HG02884 (cell line): ENCODE measurements at regions not wholly inside any gene's neighbourhood (a gene's known extent, or its start where the extent isn't known, plus 50 kb on each side); places are given as distances from the start of the nearest gene placed in this dataset.
A peak's percentile ranks its signal among the peaks of the same experiment; 100 is the strongest.

Experiments
- ATAC-seq: cut with Tn5 transposase; IDR thresholded peaks from one replicate; pipeline ENCODE4 v1.9.1; 2021; ENCODE audit warnings: mild to moderate bottlenecking, moderate library complexity; ENCODE audit not compliant: unreplicated experiment

GRCh38 chr10:21329995-21330627 lies 195.4 kb downstream of the SKIDA1 start:
- ATAC-seq: no peak

DNA sequence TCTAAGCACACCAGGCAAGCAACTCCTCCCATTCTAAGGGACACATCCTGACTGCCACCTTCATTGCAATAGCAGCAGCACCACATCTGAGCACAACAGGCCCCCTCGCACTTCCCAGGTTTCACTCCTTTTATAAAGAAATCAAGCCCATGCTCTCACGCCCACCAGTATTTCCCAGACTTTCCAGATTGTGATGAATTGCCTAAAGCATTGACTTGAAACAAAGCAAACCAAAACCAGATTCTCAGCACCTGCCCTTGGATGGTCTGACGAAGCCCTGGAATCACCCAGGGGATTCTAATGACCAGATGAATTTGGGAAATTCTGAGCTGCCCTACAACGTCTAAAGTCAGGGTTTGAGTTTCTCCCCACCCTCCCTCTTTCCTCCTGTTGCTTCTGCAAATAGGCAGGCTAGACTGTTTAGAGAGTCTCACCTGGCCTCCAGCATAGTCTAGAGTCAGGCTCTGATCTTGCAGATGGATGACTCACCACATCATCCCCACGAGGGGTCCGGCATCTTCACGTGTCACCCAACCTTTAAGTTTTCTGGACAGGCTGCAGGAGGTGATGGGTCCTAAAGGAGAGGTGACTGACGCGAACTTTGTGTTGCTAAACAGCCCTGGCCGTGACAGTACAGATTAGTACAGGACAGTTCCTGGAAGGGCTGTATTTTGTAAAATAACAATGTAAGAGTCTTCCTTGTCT lies 198.0 kb downstream of the SKIDA1 start:
- ATAC-seq: no peak

DNA sequence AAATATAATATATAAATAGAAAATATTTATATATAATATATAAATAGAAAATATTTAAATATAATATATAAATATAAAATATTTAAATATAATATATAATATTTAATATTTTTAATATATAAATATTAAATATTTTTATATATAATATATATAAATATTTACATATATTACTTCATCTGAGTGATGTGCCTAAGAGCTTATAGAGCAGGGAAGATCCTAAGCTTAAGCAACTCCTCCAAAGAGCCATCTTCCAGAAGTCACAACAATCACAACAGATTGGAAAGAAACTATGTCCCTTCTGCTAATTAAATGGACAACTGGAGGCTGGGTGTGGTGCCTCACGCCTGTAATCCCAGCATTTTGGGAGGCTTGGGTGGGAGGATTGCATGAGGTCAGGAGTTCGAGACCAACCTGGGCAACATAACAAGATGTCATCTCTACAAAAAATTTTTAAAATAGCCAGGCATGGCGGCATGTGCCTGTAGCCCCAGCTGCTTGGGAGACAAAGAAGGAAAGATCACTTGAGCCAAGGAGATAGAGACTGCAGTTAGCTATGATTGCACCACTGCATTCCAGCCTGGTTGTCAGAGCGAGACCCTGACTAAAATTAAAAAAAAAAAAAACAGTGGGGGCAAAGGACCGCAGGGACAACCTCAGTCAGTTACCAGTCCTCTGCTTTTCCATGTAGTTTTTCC lies 198.7 kb downstream of the SKIDA1 start:
- ATAC-seq: no peak

DNA sequence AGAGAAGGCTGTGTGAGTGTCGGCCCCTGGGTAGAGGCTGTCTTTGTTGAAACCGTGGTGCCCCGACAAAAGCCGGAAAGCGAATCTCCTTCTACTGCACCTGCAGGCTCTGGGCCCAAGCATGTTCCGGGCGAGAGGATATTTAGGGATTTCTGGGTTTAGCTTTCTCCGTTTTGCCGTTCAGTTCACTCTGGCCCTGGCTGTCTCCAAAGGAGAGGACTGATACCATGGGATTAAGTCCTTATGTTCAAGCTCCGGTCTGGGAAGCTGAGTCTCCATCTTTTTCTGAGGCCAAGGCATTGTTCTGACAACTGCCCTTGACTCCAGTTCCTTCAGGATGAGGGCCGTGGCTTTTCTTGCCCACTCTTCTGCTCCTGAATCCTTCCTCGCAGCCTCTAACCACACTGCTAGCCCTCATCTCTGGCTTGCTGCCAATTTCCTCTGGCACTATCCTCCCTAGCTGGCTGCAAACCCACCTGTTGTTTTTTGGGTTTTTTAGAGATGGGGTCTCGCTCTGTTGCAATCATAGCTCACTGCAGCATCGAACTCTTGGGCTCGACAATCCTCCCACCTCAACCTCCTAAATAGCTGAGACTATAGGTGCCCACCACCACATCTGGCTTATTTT lies 206.8 kb downstream of the SKIDA1 start:
- ATAC-seq: no peak

- no peak for ATAC-seq
Observed at GRCh38 chr10:21317902-21318301, 207.6 kb downstream of the SKIDA1 start.

- no peak for ATAC-seq
Observed at GRCh38 chr10:21315645-21316220, 209.7 kb downstream of the SKIDA1 start.

DNA sequence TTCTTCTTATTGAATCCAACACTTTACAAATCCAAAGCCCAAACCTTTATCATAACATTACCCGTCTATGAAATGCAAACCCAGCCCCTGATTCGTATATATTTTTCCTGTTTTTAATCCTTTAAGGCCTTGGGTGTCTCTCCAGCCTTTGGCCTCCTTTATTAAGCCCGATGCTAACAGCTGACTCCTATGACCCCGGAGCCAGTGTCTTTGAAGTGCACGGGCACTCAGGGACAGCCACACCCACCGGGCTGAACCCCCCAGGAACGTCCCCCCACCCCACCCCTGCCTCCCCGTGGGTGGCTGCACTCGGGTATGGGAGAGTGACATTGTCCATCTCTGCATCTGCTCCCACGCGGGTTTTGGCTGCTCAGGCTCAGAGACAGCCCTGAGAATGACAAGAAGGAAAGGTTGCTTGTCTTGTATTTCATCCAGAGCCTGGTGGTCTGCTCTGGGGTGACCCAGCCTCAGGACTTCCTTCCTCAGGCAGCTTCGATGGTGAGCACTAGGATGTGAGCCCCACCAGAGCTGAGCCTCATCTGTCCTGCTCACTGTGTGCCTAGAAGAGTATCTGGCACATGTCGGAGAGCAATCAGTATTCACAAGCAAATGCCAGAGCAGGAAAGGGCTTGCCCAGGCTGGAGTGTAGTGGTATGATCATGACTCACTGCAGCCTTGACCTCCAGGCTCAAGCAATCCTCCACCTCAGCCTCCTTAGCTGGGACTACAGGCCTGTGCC lies 210.4 kb downstream of the SKIDA1 start:
- ATAC-seq: peak; percentile 16

GRCh38 chr10:21314111-21314626 lies 211.3 kb downstream of the SKIDA1 start:
- no peak for ATAC-seq

DNA sequence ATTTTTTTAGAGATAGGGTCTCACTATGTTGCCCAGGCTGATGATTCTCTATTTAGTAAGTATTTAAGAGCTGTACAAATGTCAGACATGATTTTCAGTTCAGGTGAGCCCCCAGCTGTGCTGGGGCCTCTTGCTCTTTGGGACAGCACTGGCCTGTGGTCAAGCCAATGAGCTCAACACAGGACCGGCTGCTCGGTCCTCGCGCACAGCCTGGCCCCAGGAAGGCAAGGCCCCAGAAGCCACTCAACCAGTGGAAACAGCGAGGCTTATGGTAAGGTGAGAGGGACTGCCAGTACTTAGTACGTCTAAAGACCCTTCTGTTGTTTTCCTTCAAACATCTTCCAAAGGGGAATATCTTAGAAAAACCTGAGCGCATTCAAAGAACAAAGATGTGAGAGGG lies 211.8 kb downstream of the SKIDA1 start:
- ATAC-seq: no peak

DNA sequence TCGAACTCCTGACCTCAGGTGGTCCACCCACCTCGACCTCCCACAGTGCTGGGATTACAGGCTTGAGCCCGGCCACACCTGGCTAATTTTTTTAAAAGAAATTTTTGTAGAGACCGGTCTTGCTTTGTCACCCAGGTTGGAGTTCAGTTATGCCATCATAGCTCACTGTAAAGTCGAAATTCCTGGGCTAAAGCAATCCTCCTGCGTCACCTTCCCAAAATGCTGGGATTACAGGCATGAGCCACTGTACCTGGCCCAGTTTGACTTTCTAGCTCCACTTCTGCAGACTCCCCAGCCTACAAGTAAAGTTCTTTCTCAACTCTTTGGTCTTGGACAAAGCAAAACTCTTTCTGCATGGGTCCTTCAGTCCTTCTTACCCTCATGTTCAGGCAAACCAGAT lies 214.1 kb downstream of the SKIDA1 start:
- ATAC-seq: no peak

DNA sequence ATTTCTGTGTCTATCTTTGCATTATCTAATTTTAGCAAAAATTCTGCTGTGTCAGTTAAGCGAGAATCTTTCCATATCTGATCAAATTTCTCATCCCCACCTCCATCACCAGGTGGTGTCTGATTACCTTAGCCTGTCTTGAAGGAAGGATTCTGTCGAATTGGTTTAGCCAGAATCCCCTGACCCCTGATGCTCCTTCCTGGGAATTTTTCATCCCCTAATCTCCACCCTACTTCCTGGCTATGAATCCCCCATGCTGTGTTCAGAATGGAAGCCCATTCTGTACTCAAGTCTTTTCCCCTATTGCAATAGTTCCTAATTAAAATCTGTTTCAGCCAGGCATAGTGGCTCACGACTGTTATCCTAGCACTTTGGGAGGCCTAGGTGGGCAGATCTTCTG lies 216.1 kb downstream of the SKIDA1 start:
- ATAC-seq: no peak

DNA sequence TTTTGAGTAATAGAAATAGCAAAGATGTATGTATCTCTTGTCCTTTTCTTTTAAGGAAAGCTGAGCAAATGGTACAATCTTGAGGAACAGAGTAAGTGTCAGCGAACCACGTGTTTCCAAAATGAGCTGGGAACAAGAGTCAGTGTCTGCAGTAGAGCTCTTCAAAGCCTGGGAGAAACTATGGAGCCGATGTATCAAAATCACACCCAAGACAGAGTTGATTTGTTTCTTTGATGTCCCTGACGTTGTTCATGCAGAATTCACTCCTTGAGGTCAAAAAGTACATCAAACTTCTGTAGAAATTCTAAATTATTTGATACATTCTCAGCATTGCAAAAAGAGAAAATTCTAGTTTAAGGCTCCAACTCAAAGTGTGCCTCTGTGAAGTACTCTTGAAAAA lies 216.5 kb downstream of the SKIDA1 start:
- no peak for ATAC-seq

- no peak for ATAC-seq
Observed at GRCh38 chr10:21308018-21308417, 217.5 kb downstream of the SKIDA1 start.

DNA sequence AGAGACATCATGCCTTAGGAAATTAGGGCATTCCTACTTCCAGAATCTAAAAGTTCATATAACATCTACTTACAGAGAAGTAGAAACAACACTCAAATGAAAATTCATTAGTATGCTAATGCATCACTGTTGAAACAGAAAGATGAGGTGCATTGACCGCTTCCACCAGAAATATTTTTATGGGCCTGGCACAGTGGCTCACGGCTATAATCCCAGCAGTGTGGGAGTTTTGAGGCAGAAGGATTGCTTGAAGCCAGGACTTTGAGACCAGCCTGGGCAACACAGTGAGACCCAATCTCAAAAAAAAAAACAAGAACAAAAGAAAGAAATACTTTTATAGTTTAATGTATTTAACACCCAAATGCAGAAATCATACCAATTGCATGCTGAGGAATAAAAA lies 220.9 kb downstream of the SKIDA1 start:
- no peak for ATAC-seq

GRCh38 chr10:21304198-21304597 lies 221.3 kb downstream of the SKIDA1 start:
- no peak for ATAC-seq

DNA sequence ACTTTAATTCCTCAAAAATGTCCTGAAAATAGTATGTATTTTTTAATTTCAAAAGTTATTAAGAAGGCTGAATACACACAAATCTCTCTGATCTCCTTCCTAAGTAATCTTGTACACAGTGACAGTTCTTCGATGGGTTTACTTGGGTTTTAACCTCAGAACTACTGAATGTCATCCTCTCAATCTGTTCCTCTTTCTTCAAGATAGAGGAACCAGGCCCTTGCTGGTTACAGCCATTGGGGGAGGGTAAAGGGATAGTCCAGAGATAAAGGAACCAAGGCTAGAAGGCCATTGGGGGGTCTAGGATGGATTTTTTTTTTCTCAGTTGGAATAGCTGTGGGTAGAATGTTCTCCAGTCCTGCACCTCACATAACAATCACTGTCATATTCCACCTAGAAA lies 224.9 kb downstream of the SKIDA1 start:
- peak; percentile 68 for ATAC-seq

DNA sequence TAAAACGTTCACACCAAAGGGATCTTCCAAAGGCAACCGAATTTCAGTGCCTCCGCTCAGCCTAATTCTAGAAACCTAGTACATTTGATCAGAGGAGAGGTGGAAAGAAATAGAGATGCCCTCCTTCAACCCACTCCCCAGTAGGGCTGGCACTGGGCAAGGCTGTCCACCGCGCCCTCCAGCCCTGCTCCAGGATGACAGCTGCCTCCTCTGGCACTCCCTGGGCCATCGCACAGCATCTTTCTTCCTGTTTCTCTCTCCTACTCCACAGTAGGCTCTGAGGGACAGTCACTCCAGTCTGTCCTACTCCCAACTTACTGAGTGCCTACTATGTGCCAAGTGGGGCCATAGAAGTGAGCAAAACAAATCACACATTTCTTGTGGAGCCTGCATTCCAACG lies 226.2 kb downstream of the SKIDA1 start:
- ATAC-seq: no peak

GRCh38 chr10:21298701-21299100 lies 226.8 kb downstream of the SKIDA1 start:
- no peak for ATAC-seq

DNA sequence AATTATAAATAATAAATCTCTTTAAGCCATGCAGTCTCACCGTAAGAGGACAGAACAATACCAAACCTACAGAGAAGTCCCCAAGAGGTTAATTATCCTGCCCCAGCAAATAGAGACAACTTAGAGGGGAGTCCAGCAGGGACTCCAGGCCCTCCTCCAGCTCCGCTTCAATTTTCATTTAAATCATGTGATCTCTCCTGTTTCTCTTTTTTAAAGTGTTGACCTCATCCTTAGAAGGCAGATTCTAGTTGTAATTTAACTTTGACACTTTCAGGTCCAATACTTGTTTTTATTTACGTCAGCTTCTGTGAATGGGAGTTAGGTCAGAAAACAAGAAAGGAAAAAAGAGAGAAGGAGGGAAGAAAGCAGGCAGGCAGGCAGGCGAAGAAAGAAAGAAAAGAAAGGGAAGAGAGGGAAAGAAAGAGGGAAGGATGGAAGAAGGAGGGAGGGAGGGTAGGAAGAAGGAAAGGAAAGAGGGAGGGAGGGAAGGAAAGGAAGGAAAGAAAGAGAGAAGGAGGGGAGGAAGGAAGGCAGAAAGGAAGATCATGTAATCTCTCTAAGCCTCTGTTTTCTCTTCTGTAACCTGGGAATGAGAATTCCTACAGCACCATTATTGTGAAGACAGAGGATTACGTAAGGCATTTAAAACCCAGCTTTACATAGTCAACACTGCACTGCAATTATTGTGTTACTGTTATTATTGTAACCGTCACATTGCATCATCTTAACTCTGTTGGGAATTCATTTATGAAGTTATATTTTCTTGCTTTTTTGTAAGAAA lies 227.7 kb downstream of the SKIDA1 start:
- ATAC-seq: no peak
